Nephron progenitor cell (in vitro differentiated cells): ENCODE measurements at regions not wholly inside any gene's neighbourhood (a gene's known extent, or its start where the extent isn't known, plus 50 kb on each side); places are given as distances from the start of the nearest gene placed in this dataset.

Experiments used
- DNase-seq: peaks from one replicate; pipeline ENCODE4 v3.0.0; 2021
- H3K27ac Mint-ChIP-seq: 2 replicates; pipeline ENCODE4 v1.8.0; 2021; ENCODE audit warnings: mild to moderate bottlenecking, moderate library complexity, mixed read lengths
- H3K27me3 Mint-ChIP-seq: 2 replicates; pipeline ENCODE4 v1.8.0; 2021; ENCODE audit warnings: mild to moderate bottlenecking, low read depth, mixed read lengths; ENCODE audit not compliant: poor library complexity
- H3K36me3 Mint-ChIP-seq: 2 replicates; pipeline ENCODE4 v1.8.0; 2021; ENCODE audit warnings: low read depth, mixed read lengths
- H3K4me1 Mint-ChIP-seq: 2 replicates; pipeline ENCODE4 v1.8.0; 2021; ENCODE audit warnings: mixed read lengths
- H3K4me3 Mint-ChIP-seq: 2 replicates; pipeline ENCODE4 v1.8.0; 2021; ENCODE audit warnings: mild to moderate bottlenecking, moderate library complexity, mixed read lengths
- H3K9me3 Mint-ChIP-seq: 2 replicates; pipeline ENCODE4 v1.8.0; 2021; ENCODE audit warnings: mild to moderate bottlenecking, moderate library complexity, mixed read lengths
- TF ChIP-seq, protein P1 (sequence below): fragments of 200-600 bp; sonication (generic); IDR thresholded peaks from 2 replicates; pipeline ENCODE4 v1.5.0; 2021; ENCODE audit warnings: antibody characterized with exemption

DNA sequence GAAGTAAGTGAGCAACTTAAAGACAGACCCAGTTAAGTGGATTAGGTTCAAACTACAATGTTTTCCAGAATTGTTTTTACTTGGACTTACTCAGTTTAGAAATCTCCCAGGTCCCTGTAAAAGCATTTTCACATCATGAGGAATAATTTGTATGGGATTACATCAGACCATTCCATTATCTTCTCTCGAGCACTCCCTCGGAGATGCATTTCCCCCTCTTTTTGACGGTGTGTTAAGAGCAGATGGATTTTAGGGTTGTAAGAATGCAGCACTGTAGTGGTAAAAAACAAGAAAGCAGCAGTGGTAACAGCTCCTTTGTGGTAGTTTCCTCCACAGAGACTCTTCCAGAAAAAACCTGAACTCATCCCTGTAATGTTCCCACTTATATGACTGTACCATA is 488.4 kb downstream of the BCAT1 start:
- Mint-ChIP-seq H3K27me3 (no peaks in the 10 kb centered on the region), H3K9me3 (no peaks in the 10 kb centered on the region), H3K4me1 (peaks cover 8% of the 10 kb centered on the region), H3K27ac (no peak overlapping the region), H3K36me3 (no peaks in the 10 kb centered on the region), H3K4me3 (no peak overlapping the region)
- TF ChIP-seq, protein P1, sequence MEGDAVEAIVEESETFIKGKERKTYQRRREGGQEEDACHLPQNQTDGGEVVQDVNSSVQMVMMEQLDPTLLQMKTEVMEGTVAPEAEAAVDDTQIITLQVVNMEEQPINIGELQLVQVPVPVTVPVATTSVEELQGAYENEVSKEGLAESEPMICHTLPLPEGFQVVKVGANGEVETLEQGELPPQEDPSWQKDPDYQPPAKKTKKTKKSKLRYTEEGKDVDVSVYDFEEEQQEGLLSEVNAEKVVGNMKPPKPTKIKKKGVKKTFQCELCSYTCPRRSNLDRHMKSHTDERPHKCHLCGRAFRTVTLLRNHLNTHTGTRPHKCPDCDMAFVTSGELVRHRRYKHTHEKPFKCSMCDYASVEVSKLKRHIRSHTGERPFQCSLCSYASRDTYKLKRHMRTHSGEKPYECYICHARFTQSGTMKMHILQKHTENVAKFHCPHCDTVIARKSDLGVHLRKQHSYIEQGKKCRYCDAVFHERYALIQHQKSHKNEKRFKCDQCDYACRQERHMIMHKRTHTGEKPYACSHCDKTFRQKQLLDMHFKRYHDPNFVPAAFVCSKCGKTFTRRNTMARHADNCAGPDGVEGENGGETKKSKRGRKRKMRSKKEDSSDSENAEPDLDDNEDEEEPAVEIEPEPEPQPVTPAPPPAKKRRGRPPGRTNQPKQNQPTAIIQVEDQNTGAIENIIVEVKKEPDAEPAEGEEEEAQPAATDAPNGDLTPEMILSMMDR: no peak
- DNase-seq: no peak

DNA sequence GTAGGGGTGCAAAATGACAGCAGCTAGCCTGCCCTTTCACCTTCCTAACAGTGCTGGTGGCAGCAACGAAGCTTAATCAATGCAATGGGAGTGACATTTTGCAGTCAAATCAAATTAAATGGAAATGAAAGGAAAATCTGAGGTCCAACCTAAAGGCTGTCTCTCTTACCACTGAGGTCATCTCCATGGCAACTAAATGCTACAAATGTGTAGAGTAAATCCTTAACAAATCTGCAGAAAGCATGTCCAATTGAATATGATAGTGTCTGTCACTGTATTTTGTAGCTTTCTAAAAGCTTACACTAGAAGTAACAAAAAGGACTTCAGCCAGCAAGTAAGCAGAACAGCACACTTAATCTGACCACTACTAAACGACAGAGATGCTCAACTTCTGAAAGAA is 488.8 kb downstream of the BCAT1 start:
- TF ChIP-seq, protein P1: no peak
- H3K9me3 Mint-ChIP-seq: no peaks in the 10 kb centered on the region
- no peaks in the 10 kb centered on the region for H3K27me3 Mint-ChIP-seq
- H3K4me1 Mint-ChIP-seq: peaks cover 8% of the 10 kb centered on the region
- DNase-seq: no peak
- H3K27ac Mint-ChIP-seq: no peak overlapping the region
- no peak overlapping the region for H3K4me3 Mint-ChIP-seq
- no peaks in the 10 kb centered on the region for H3K36me3 Mint-ChIP-seq

DNA sequence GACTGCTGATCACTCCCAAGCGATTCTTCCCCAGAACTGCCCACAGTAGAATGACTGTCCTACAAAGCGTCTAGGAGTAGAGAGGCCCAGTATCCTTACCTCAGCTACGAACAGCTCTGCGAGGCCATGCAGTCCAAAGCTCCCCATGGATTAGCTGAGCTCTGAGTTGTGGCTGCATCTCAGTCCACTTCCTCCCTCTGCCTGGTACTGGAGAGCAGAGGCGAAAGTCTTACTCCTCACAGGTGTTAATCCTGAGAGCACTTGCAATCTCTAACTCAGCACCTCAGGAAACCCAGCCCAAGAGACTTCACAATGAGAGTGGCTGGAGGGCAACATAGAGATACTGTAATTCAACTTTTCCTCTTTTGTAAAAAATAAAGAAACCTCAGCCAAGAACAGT is 493.1 kb downstream of the BCAT1 start:
- Mint-ChIP-seq H3K4me1 (peaks cover 8% of the 10 kb centered on the region), H3K4me3 (no peak overlapping the region), H3K27ac (no peak overlapping the region), H3K9me3 (no peaks in the 10 kb centered on the region), H3K27me3 (no peaks in the 10 kb centered on the region), H3K36me3 (no peaks in the 10 kb centered on the region)
- TF ChIP-seq, protein P1: no peak
- DNase-seq: no peak

DNA sequence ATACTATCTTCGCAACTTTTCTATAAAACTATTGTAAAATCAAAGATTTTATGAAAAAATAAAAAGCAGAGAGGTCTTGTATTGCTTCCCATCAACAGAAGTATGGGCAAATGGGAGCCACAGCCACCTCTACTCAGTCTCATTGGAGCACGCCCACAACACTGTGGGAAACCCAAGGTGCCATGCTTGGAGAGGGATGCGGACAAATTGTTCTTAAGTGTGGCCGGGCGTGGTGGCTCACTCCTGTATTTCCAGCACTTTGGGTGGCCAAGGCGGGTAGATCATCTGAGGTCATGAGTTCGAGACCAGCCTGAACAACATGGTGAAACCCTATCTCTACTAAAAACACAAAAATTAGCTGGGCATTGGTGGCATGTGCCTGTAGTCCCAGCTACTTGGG is 498.2 kb upstream of the SOX5 start:
- Mint-ChIP-seq H3K36me3 (no peaks in the 10 kb centered on the region), H3K4me3 (no peak overlapping the region), H3K4me1 (peaks cover 5% of the 10 kb centered on the region), H3K27ac (no peak overlapping the region), H3K9me3 (no peaks in the 10 kb centered on the region), H3K27me3 (no peaks in the 10 kb centered on the region)
- no peak for DNase-seq
- TF ChIP-seq, protein P1: no peak

DNA sequence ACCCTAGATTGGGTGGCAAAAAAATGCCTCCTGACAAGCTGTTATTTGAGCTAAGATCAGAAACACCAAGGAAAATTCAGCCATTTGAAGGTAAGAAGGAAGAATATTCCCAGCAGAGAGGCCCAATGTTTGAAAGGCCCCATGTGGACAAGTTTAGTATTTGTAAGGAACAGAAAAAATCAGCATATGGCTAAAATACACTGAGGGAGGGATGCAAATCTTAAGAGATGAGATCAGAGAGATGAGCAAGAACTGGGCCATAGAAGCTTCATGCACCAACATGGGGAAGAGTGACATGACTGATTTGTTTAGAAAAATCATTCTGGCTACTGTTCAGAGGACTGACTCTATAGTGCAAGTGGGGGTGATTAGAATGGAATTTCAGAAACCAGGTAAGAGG is 496.8 kb upstream of the SOX5 start:
- Mint-ChIP-seq H3K4me1 (peaks cover 14% of the 10 kb centered on the region), H3K27ac (no peak overlapping the region), H3K36me3 (no peaks in the 10 kb centered on the region), H3K9me3 (no peaks in the 10 kb centered on the region), H3K4me3 (no peak overlapping the region), H3K27me3 (no peaks in the 10 kb centered on the region)
- DNase-seq: no peak
- TF ChIP-seq, protein P1: no peak

DNA sequence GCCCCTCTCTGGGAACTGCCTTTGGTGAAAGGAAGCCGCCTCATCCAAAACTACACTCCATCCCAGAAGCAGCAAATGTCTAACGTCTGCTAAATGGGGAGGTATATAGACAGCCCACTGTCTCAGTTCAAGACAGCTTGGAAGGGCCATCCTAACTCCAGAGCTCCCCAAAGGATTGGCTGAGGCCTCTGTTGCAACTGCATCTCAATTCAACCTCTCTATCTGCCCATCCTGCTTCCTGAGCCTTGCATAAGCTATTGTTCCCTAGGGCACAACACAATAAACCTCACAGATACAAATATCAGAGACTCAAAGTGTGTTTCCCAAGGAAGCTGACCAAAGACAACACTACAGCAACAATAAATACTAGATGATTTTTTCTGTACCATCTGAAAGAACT is 495.2 kb upstream of the SOX5 start:
- no peak for DNase-seq
- H3K36me3 Mint-ChIP-seq: no peaks in the 10 kb centered on the region
- H3K9me3 Mint-ChIP-seq: no peaks in the 10 kb centered on the region
- peaks cover 15% of the 10 kb centered on the region for H3K4me1 Mint-ChIP-seq
- H3K27ac Mint-ChIP-seq: no peak overlapping the region
- TF ChIP-seq, protein P1: no peak
- no peak overlapping the region for H3K4me3 Mint-ChIP-seq
- H3K27me3 Mint-ChIP-seq: no peaks in the 10 kb centered on the region
